IMR-90 (cell line): ENCODE measurements at regions not wholly inside any gene's neighbourhood (a gene's known extent, or its start where the extent isn't known, plus 50 kb on each side); places are given as distances from the start of the nearest gene placed in this dataset.

ENCODE experiments used
- ATAC-seq: fragments of 200-7000 bp; cut with Tn5 transposase; 2 replicates; pipeline ENCODE4 v1.9.1; 2020; ENCODE audit warnings: low read depth, mild to moderate bottlenecking, moderate library complexity
- BruUV-seq: library from RNA; stranded (reverse); fragments of 400-500 nt; replicated peaks from 2 replicates; lab custom pipeline; 2021; lab: Mats Ljungman, UMichigan
- CTCF ChIA-PET: fragments of 300-600 bp; formaldehyde crosslinking; extraction: SDS; loops from one replicate; lab custom pipeline; 2021; ENCODE audit warnings: antibody characterized with exemption; lab: Yijun Ruan, JAX
- POLR2A ChIA-PET: fragments of 300-600 bp; sonication (Branson Sonifier 250); formaldehyde crosslinking; loops from one replicate; lab custom pipeline; 2022; ENCODE audit warnings: antibody characterized with exemption; ENCODE audit not compliant: unreplicated experiment; lab: Charles Lee
- DNase-seq: peaks from one replicate; pipeline ENCODE4 v3.0.0; 2013
- H2AFZ ChIP-seq: replicated peaks from 2 replicates; pipeline ENCODE3; 2013; ENCODE audit warnings: low read length, mild to moderate bottlenecking; ENCODE audit not compliant: poor library complexity
- H2AK5ac ChIP-seq: 2 replicates; pipeline ENCODE4 v1.6.1; 2013; ENCODE audit warnings: low read depth, low read length, inconsistent platforms
- H2AK9ac ChIP-seq: replicated peaks from 2 replicates; pipeline ENCODE3; 2013; ENCODE audit warnings: mild to moderate bottlenecking, low read depth, low read length, moderate library complexity; ENCODE audit not compliant: poor library complexity
- H2BK120ac ChIP-seq: 2 replicates; pipeline ENCODE4 v1.6.1; 2013; ENCODE audit warnings: low read depth, low read length, inconsistent platforms
- H2BK15ac ChIP-seq: 3 replicates; pipeline ENCODE4 v1.6.1; 2013; ENCODE audit warnings: low read depth, low read length, inconsistent platforms
- H2BK20ac ChIP-seq: 2 replicates; pipeline ENCODE4 v1.6.1; 2013; ENCODE audit warnings: low read depth, mild to moderate bottlenecking, inconsistent platforms, low read length, moderate library complexity
- H2BK5ac ChIP-seq: 2 replicates; pipeline ENCODE4 v1.6.1; 2013; ENCODE audit warnings: mild to moderate bottlenecking, low read depth, low read length, inconsistent platforms; ENCODE audit not compliant: poor library complexity, severe bottlenecking
- H3K14ac ChIP-seq: replicated peaks from 2 replicates; pipeline ENCODE4 v1.6.1; 2013; ENCODE audit warnings: low read depth, low read length, inconsistent platforms
- H3K18ac ChIP-seq: 2 replicates; pipeline ENCODE4 v1.6.1; 2013; ENCODE audit warnings: low read depth, low read length, control low read depth
- H3K23ac ChIP-seq: 2 replicates; pipeline ENCODE4 v1.6.1; 2013; ENCODE audit warnings: low read depth, low read length, inconsistent platforms
- H3K27ac ChIP-seq: 2 replicates; pipeline ENCODE4 v1.5.1; 2013; ENCODE audit warnings: mild to moderate bottlenecking, control low read depth, low read length; ENCODE audit not compliant: insufficient read depth
- H3K27me3 ChIP-seq: 2 replicates; pipeline ENCODE4 v1.6.1; 2013; ENCODE audit warnings: low read length; ENCODE audit not compliant: control insufficient read depth, insufficient read depth
- H3K36me3 ChIP-seq: 2 replicates; pipeline ENCODE4 v1.6.1; 2013; ENCODE audit warnings: low read length, mixed read lengths; ENCODE audit not compliant: control insufficient read depth, insufficient read depth
- H3K4ac ChIP-seq: 2 replicates; pipeline ENCODE4 v1.6.1; 2013; ENCODE audit warnings: low read depth, low read length, inconsistent platforms
- H3K4me1 ChIP-seq: 2 replicates; pipeline ENCODE4 v1.6.1; 2013; ENCODE audit warnings: low read length, mixed read lengths; ENCODE audit not compliant: control insufficient read depth, insufficient read depth
- H3K4me2 ChIP-seq: 2 replicates; pipeline ENCODE4 v1.6.1; 2013; ENCODE audit warnings: low read depth, mild to moderate bottlenecking, control low read depth, low read length, moderate library complexity
- H3K4me3 ChIP-seq: 2 replicates; pipeline ENCODE4 v1.5.1; 2013; ENCODE audit warnings: low read depth, mild to moderate bottlenecking, control low read depth, low read length, moderate library complexity; ENCODE audit not compliant: insufficient read depth
- H3K56ac ChIP-seq: 2 replicates; pipeline ENCODE4 v1.6.1; 2013; ENCODE audit warnings: low read length, inconsistent platforms; ENCODE audit not compliant: insufficient read depth; ENCODE audit errors: extremely low read depth
- H3K79me1 ChIP-seq, 2 experiments: 2 replicates each; pipeline ENCODE4 v1.6.1; 2013; ENCODE audit warnings: low read length in 2 of 2, inconsistent platforms in 1 of 2, low read depth in 1 of 2
- H3K9ac ChIP-seq: 2 replicates; pipeline ENCODE4 v1.6.1; 2013; ENCODE audit warnings: low read depth, low read length, control low read depth
- H3K9me1 ChIP-seq: 2 replicates; pipeline ENCODE4 v1.6.1; 2013; ENCODE audit warnings: low read length, inconsistent platforms; ENCODE audit not compliant: insufficient read depth
- H3K9me3 ChIP-seq: 2 replicates; pipeline ENCODE4 v1.6.1; 2013; ENCODE audit warnings: low read length; ENCODE audit not compliant: control insufficient read depth, insufficient read depth
- H4K20me1 ChIP-seq: 2 replicates; pipeline ENCODE4 v1.6.1; 2013; ENCODE audit warnings: low read length, inconsistent platforms; ENCODE audit not compliant: insufficient read depth
- H4K5ac ChIP-seq: 2 replicates; pipeline ENCODE4 v1.6.1; 2013; ENCODE audit warnings: mild to moderate bottlenecking, low read depth, low read length, control low read depth
- H4K8ac ChIP-seq, 2 experiments: 2 replicates each; pipeline ENCODE4 v1.6.1; 2013; ENCODE audit warnings: low read depth in 2 of 2, low read length in 2 of 2, control low read depth in 1 of 2, inconsistent platforms in 1 of 2
- H4K91ac ChIP-seq: 2 replicates; pipeline ENCODE4 v1.6.1; 2013; ENCODE audit warnings: low read depth, low read length, inconsistent platforms; ENCODE audit not compliant: insufficient read depth
- BHLHE40 ChIP-seq: fragments of 150-350 bp; IDR thresholded peaks from 2 replicates; pipeline ENCODE4 v1.6.1; 2016; ENCODE audit warnings: mild to moderate bottlenecking, low read depth, low read length
- CEBPB ChIP-seq: IDR thresholded peaks from 2 replicates; pipeline ENCODE4 v1.6.1; 2012; ENCODE audit warnings: low read depth, low read length, improper control_type of control experiment
- ELK1 ChIP-seq: fragments of 150-350 bp; IDR thresholded peaks from 2 replicates; pipeline ENCODE4 v1.6.1; 2016; ENCODE audit warnings: low read depth, mild to moderate bottlenecking, low read length, moderate library complexity, borderline replicate concordance
- WGBS, 2 experiments: methylation state at CpG; one replicate each; pipeline versions ENCODE4 v1.1.5 to v1.1.7; 2013; ENCODE audit warnings: missing lambda C conversion rate in 2 of 2; ENCODE audit not compliant: insufficient read length in 1 of 2; ENCODE audit errors: extremely low coverage in 2 of 2; 5-methylcytosine and 5-hydroxymethylcytosine counted together
- dilution Hi-C: fragments of 300-500 bp; cut with HindIII; formaldehyde crosslinking; loops from one replicate; pipeline ENCODE4 v1.14.3; 2018; ENCODE audit warnings: low sequenced_read_pairs; ENCODE audit not compliant: unreplicated experiment
- in situ Hi-C: fragments of 300-500 bp; cut with MboI; formaldehyde crosslinking; loops from 3 replicates; pipeline ENCODE4 v1.14.3; 2019; ENCODE audit warnings: low sequenced_read_pairs, inconsistent platforms, mixed read lengths
- intact Hi-C: fragments of 100-400 bp; cut with micrococcal nuclease; formaldehyde crosslinking; loops from 2 replicates; pipeline ENCODE4 v1.10.0; 2022

- Histone ChIP-seq H3K4ac (no peak overlapping the region), H2BK120ac (no peak overlapping the region), H4K20me1 (no peaks in the 10 kb centered on the region), H3K79me1 (no peaks in the 10 kb centered on the region), H3K9me3 (peaks cover 46% of the 10 kb centered on the region), H2AFZ (no peak overlapping the region), H3K9ac (no peak overlapping the region), H3K27ac (no peak overlapping the region), H2BK5ac (no peak overlapping the region), H3K18ac (no peak overlapping the region), H2AK9ac (no peak overlapping the region), H3K27me3 (no peaks in the 10 kb centered on the region), H3K9me1 (no peaks in the 10 kb centered on the region), H3K4me2 (no peak overlapping the region), H4K5ac (no peak overlapping the region), H2AK5ac (no peak overlapping the region), H3K56ac (no peak overlapping the region), H3K36me3 (no peaks in the 10 kb centered on the region), H3K4me3 (no peak overlapping the region), H3K23ac (no peak overlapping the region), H3K14ac (no peak overlapping the region), H4K91ac (no peak overlapping the region), H3K4me1 (no peaks in the 10 kb centered on the region), H4K8ac (no peak overlapping the region), H2BK20ac (no peak overlapping the region), H2BK15ac (no peak overlapping the region)
- 49% methylated on average over 7 of the region's 14 CpGs; no CpG with 5 or more reads in 1 of the 2 experiments for WGBS, 2 experiments
- no peak for ATAC-seq
- BruUV-seq: no TSS peak
- CTCF ChIA-PET: no interaction called here
- intact Hi-C loops: no loop called here
- in situ Hi-C loops: no loop called here
- no peak for TF ChIP-seq ELK1
- TF ChIP-seq BHLHE40: no peak
- no peak for TF ChIP-seq CEBPB
- DNase-seq: no peak
- dilution Hi-C loops: no loop called here
- POLR2A ChIA-PET: no interaction called here
Observed at GRCh38 chr2:239762655-239763269, 262.4 kb downstream of the NDUFA10 start.
